Hematopoietic multipotent progenitor cell (in vitro differentiated cells): ENCODE measurements at regions not wholly inside any gene's neighbourhood (a gene's known extent, or its start where the extent isn't known, plus 50 kb on each side); places are given as distances from the start of the nearest gene placed in this dataset.
"Not testable (repeated sequence)": the region's sequence is repeated elsewhere in the genome, so short reads cannot be mapped to it uniquely, and the experiment has no call there.

Source experiments
- DNase-seq, 3 donors: peaks; one replicate each; pipeline ENCODE4 v3.0.0-alpha.2; 2011 to 2015; ENCODE audit warnings: low read depth in 2 of 3, low spot score in 2 of 3

DNA sequence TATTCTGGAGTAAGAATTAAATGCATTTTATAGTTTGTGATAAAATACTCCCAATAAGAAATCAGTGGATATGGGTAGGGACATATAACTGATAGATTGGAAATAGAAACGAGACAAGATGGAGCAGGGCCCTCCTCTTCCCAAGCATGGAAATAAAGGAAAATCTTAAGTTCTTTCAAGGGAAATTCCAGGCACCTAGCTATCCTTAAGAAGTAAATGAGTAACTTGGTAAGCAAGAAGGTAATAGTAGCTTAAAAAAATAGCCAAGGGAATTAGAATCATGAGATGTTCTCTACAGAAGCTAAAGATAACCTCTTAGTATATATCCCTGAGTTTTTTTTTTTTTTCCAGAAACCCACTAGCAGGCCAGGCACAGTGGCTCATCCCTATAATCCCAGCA is 105.5 kb upstream of the FAM3C start:
- DNase-seq, result no peak

GRCh38 chr7:121500360-121501058 is 104.4 kb upstream of the FAM3C start:
- no peak for DNase-seq

- DNase-seq, result no peak
Measured at GRCh38 chr7:121499624-121500023, 103.5 kb upstream of the FAM3C start.

GRCh38 chr7:121498816-121499215 is 102.7 kb upstream of the FAM3C start:
- no peak for DNase-seq

DNA sequence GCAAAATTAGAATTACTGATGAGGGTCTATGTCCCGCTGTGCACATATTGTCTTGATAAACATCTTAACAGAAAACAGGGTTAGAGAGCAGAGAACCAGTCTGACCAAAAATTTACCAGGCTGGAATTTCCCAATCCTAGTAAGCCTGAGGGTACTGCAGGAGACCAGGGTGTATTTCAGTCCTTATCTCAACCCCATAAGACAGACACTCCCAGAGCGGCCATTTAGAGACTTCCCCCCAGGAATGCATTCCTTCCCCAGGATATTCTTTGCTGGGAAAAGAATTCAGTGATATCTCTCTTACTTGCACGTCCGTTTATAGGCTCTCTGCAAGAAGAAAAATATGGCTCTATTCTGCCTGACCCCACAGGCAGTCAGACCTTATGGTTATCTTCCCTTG is 101.4 kb upstream of the FAM3C start:
- DNase-seq, result not testable (repeated sequence)

DNA sequence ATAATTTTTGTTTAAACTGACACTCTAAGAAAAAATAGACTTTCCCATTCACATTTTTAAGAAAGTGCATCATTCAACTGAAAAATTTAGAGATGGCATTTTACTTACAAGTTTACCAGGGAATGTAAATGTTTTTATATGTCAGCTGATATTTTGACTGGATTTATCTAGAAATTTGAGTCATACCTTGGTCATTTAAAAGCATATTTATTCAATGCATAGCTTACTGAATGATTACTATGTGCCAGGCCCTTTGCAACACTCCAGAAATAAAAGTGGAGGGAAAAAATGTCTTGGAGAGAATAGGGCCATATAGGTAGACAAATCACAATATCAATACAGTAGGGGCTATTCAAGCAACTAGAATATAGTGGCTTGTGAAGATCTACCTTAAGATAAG is 98.4 kb upstream of the FAM3C start:
- no peak for DNase-seq

DNA sequence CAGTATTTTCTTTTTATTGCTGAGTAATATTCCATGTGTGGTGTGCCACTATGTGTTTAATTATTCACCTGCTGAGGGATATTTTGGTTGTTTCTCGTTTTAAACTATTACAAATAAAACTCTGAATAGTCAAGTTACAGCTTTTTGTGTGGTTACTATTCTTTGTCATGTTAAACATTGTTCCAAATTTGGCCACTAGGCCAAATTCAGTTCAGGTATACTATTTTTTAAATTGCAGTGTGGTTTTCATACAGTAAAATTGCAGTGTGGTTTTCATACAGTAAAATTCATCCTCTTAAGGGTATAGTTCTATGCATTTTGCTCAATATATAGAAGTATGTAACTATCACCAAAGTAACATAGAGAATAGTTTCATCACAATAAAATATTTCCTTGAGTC is 97.4 kb upstream of the FAM3C start:
- DNase-seq, result no peak

GRCh38 chr7:121490309-121490708 is 94.2 kb upstream of the FAM3C start:
- no peak for DNase-seq

DNA sequence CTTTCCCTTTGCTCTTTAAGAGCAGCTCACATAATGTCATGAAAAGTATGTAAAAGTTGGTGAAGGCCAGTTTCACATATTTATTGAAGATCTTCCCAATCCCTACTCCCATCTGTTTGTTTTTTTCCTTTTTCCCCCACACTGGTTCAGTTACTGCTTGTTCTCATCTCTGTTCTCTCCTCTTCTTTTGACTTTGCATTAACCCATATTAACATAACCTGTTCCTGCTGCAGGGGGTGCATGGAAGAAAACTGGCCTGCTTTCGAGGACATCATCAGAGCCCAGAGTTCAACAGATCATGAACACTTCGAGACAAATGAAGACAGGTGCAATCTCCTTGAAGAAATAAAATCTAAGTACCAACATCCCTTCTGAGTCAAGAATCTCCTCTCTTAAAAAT is 93.3 kb upstream of the FAM3C start:
- no peak for DNase-seq

DNA sequence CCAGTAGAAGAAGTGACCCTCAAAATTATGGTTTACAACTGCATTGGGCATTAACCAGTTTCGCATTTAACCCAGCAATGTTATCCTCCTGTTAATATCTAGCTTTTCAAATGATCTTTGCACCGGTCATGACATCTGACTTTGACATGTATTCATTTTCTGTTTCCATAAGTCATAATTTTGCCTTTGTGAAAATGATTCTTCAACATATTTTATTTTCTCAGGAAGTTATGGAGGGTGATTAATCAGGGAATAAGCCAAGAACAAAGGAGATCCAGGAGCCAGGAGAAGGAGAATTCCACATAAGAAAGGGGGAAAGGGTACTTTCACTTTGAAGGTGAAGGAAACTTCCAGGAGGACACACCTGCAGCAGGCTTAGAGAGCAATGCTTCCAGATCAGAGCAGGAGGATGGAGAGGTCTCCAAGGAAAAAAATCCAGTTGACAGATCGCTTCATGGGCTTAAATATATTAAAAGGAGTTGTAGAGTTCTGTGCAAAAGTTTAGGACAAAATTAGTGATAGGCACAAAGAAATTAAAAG is 92.1 kb upstream of the FAM3C start:
- no peak for DNase-seq

GRCh38 chr7:121486590-121486989 is 90.5 kb upstream of the FAM3C start:
- no peak for DNase-seq

DNA sequence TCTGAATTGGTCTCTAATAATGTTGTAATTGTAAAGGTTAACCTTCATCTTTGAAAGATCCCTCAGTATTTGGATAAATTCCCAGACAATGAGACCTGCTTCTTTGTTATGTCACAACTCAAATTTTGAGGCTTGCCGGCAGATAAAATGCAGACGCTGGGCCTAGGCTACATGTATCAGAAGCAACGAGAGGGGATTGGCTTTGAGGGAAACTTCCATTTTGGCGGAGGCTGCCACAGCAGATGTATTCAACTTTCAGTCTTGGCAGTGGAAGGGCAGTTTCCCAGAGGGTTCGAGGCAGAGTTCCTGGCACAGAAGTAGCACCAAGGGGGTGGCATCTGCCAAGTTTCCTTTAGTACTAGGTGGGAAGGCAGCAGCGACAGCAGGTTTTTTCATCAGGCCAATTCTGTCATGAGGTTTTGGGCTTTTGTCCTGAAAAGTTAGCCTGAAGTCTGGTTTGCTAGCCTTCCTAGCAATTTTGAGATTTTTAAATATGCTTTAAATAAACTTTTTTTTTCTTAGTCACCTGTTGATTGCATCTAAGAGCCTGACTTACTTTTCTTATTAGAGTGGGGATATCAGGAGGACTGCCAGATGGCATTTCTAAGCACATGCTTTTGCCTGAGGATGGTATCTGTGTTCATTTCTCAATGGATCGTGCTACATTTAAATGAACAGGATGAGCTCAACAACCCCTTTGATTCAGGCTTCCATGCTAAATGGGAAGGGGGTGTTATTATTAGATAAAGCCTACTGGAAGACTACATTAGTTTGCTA is 89.5 kb upstream of the FAM3C start:
- no peak for DNase-seq

DNA sequence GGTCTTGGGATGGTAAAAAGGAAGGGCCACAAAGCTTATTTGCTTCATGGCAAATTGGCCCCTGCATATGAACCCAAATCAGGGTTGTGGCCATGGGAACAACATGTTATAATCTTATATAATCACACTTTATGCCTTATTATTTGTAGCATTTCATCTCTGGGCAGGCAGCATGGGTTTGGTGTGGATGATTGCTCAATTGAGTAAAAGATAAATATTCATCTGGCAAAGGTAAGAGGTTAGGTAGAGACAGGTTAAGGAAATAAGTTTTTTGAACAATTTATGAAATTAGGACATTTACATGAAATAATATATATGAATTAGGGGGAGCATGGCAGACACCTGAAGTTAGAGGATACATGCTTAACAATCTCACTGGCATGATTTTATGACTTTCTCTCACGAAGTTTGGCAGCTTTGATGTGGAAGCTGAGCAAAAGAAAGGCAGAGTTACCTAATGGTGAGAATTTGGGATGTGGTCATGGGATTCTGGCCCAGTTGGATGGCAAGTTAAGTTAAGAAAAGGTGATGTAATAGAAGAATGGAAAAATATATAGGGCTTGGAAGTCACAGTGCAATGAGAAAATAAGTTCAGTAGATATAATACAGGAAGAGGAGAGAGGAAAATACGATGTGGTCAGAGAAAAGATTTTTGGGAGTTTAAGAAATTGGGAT is 88.1 kb upstream of the FAM3C start:
- no peak for DNase-seq

DNA sequence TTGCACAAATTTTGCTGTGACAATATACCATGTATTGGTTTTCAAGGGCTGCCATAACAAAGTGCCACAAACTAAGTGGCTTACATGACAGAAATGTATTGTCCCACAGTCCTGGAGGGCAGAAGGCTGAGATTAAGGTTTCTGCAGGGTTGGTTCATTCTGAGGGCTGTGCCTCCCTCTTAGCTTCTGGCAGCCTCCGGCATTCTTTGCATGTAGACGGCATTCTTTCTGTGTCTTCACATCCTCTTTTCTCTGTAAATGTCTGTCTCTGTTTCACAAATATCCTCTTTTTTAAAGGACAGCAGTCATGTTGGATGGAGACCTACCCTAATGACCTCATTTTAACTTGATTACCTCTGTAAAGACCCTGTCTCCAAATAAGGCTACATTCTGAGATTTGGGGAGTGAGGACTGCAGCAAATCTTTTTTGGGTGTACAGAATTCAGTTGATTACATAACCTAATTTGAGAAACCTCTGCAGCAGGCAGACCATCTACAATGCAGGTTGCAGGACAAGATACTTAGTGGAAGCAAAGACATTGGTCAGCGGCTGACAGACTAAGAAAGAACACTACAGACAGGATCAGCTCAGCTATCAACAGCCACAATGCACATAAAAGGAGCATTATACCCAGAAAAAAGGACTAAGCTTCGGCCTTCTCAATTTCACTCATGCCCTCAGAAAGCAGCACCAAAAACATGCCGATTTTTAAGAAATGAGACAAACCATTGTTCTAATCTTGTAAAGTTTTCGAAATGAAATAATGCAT is 84.6 kb upstream of the FAM3C start:
- DNase-seq, result no peak

DNA sequence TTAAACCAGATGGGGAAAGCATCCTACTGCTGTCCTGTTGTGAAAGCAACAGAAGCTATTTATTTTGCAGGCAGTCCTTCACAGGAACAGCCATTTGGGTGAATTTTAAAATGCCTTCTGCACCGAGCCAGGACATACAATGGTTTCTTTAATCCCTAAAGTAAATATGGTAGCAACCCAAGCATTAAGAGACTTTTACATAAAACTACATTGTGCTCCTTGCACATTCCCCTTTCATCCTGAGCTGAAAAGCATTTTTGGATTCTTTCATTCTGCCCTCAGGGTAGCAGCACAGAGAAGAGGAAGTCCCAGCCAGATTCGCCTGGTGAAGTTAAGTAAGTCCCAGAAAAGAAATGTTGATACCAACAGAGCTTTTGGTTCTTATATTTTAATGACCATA is 84.0 kb upstream of the FAM3C start:
- DNase-seq, result peak in 1 of 3 donors; percentile 3

DNA sequence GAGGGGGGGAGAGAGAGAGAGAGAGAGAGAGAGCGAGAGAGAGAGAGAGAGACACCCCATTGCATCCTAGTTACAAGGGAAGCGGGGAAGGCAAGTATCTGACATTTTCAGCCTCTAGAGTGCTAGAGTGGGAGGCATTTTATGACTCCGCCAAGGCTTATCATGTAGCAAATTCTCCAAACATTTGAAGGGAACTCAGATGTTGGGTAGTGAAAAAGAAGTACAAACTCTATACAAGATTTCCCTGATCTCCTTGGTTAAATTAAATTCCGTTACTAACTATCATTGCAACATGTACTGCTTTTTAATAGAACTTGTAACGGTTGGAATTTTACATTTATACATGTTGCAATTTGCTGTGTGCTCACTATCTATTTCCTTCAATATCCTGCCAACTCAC is 83.4 kb upstream of the FAM3C start:
- no peak for DNase-seq

DNA sequence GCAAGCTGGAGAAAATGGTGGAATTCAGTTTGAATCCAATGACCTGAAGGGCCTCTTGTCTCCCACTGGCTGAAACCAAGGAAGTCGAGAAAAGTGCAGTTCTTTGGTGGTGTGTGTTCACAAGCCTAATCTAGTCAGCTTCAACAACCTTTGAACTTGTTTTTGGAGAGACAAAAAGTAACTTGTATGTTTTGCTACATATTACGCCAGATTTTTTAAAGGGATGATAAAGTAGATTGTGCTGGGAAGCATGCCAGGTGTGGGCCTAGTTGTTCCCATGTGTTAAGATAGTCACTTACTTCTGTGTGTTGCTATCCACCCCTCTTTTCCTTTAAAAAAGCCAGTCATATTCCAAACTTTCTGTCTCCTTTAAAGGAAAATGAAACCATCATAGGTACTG is 79.7 kb upstream of the FAM3C start:
- DNase-seq, result no peak

GRCh38 chr7:121474301-121474673 is 78.2 kb upstream of the FAM3C start:
- no peak for DNase-seq

- no peak for DNase-seq
Measured at GRCh38 chr7:121473645-121474300, 77.7 kb upstream of the FAM3C start.

GRCh38 chr7:121466455-121466854 is 70.3 kb upstream of the FAM3C start:
- no peak for DNase-seq
